Activated gamma-delta T cell treated with Interleukin-2 at 50 U/mL for 16 hours (primary cell): ENCODE measurements at regions not wholly inside any gene's neighbourhood (a gene's known extent, or its start where the extent isn't known, plus 50 kb on each side); places are given as distances from the start of the nearest gene placed in this dataset.
A peak's percentile ranks its signal among the peaks of the same experiment; 100 is the strongest.

Experiments used
- DNase-seq: peaks from one replicate; pipeline ENCODE4 v3.0.0-alpha.2; 2020

- no peak for DNase-seq
These were observed 470.1 kb upstream of the NR2F2 start for GRCh38 chr15:95860406-95860805.

DNA sequence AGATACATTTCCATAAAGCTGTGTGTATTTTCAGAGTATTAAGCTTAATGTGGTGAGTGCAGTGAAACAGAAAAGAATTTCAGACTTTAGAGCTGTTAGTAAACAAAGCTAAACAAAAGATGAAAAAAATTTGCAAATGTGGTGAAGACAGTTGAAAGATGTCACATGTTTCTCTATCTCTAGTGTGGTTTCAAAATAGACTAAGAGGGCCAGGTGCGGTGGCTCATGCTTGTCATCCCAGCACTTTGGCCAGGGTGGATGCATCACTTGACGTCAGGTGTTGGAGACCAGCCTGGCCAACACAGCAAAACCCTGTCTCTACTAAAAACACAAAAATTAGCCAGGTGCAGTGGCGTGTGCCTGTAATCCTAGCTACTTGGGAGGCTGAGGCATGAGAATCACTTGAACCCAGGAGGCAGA, 466.0 kb upstream of the NR2F2 start:
- peak; percentile 42 for DNase-seq

DNA sequence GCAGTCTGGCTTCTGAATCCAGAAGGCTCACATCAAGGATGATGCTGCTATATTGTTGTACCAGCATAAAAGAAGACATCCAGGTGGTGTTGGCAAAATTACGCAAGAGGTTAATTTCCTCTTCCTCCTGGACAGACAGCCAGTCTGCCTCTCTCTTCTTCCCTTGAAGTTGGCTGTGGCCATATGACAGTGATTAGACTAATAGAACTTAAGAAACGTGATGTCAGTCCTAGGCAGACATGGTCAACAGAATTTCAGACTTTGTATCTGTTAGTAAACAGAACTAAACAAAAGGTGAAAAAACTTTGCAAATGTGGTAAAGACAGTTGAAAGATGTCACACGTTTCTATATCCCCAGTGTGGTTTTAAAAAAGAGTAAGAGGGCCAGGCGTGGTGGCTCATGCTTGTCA, 465.2 kb upstream of the NR2F2 start:
- DNase-seq, result no peak

DNA sequence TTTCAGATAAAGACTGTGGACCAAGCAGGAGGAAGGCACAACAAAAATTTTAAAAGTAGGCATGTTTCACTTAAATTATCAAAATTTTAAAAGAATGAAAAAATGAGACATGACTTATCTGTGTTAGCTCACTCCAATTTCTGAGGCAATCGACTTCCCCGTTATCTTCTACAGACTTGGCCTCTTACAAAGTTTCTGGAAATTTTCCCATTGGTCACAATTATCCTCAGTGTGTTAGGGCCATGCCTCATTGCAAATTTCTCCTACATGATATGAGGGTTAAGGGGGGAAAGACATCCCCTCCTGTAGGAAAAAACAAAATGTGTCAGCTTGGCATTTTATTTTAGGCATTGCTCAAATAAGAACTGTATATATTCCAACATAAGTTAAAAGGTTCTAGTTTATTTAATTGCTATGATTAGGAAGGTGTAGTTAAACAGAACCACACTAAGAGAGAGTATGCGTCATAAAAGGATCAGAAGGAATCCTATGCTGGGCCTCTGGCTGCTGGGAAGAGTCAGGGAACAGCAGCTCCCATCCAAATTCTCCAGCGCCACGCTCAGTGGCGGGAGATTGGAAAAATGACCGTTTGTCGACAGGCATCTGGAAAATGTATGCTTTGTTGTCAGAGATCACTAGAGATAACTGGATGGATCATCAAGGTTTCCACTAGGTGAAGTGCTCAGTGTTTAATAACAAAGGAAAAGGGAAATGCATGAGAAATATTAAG, 463.6 kb upstream of the NR2F2 start:
- no peak for DNase-seq

DNA sequence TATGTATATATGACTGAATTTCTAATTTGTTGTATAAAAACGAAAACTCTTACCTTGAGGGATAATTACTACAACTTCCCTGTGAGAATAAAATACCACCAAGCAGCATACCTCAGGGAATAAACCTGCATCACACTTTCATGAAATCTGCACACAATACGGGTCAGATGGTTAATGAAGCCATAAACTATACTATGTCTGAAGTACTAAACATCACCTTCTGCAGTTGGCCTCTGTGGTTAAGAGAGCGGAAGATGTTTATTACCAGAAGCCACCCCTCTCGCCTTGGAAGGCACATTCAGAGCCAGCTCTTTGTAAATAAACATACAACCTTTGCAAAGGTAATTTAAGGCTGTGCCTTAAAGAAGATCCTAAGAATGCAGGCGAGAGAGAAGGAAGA, 462.1 kb upstream of the NR2F2 start:
- DNase-seq, result peak; percentile 32

DNA sequence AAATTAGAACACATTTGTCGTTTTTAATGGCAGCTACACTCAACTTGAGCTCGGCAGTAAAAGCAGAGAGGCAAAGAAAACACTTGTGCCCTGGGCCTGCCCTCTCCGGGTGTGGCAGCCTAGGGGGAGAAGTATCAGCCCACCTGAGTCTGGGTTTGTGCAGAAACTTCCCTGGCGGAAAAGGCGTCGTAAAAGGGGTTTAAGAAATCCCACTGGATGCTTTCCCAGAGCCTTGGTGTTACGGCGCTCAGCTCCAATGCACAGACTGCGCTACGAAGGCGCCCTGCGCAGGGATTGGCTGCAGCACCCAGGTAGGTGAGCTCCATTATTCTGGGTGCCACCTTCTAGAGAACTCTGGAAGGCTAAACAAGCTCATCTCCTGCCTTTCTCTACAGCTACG, 461.5 kb upstream of the NR2F2 start:
- DNase-seq, result no peak

GRCh38 chr15:95869920-95870319, 460.6 kb upstream of the NR2F2 start:
- DNase-seq, result no peak

DNA sequence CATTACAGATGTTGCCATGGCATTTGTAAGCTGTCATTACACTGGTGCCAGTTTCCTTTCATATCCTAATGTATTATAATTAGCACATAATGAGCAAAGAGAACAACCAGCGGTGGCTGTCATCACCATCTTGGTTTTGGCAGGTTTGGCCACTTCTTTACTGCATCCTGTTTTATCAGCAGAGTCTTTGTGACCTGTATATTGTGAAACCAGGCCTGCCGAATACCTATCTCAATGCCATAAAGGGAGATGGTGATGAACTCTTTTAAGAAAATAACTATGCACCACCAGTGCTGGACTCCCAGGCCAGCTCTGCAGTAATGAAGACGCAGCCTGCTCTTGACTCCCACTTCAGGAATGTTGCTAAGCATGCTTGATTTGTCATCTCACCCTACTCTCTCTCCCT, 458.1 kb upstream of the NR2F2 start:
- no peak for DNase-seq

- no peak for DNase-seq
These were observed 455.9 kb upstream of the NR2F2 start for GRCh38 chr15:95874637-95875036.

DNA sequence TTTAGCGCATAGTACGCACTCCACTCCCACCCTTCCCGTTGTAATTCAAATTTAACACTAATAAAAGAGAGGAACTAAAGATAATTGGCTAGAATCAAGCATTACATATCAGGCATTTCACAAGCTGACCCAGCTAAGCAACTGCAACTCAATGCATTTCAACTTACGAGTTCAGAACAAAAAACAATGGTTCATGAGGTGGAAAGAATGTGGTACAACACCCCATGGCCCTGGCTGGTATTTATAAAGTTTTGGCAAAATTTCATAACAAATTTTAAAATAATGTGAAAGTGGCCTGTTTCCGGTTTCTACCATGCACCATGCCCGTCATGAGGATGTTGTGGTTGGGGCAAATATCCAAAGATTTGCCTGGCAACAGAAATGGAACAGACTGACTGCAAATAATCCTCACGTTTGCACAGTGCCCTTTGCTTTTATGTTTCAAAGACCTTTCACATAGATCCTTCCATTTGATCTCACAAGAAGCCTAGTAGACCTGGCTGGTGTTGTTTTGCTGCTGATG, 455.3 kb upstream of the NR2F2 start:
- DNase-seq, result no peak

- DNase-seq, result no peak
These were observed 450.4 kb upstream of the NR2F2 start for GRCh38 chr15:95880031-95880570.

DNA sequence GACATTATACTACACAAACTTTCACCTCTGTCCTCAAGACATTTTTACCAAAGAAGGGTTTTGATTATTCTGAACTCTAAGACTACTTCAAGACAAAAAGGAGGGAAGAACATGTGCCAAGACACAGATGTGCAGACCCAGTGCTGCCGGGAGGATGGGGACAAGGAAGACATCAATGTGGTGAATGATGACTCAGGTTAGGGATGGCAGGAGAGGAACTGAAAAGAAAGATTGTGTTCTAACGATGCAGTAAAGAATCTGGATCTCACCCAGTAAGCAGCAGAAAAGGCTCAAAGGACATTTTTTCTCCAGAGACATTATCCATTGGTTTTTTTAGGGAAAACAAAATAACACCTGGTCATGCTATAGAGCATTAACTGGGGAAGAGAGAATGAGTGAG, 449.9 kb upstream of the NR2F2 start:
- no peak for DNase-seq

- no peak for DNase-seq
These were observed 447.4 kb upstream of the NR2F2 start for GRCh38 chr15:95883064-95883463.

- no peak for DNase-seq
These were observed 446.2 kb upstream of the NR2F2 start for GRCh38 chr15:95884276-95884675.

GRCh38 chr15:95887666-95888390, 442.7 kb upstream of the NR2F2 start:
- no peak for DNase-seq

GRCh38 chr15:95888762-95889161, 441.7 kb upstream of the NR2F2 start:
- no peak for DNase-seq

DNA sequence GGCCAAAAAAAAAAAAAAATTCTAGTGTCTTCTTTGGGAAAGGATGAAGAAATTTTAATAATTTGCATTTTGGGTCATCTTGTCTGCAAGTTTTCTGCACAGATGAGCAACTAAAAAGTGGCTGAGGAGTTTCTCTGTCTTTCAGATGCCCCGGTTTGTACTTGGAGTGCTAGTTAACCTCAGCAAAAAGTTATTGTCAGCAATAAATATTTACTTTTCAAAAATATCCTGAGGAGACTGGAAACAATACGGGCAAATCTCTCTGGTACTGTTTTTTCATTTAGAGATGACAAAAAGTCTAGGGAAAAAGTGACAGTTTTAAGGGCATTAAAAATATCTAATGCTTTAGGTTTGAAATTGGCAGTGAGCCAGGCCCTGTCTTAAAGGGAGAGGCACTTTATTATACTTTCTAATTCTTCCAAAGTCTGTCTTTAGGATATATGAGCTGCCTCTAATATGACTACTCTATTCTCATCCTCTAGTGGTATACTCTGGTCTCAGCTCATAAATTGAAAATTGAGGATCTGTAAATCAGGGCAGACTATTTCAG, 436.0 kb upstream of the NR2F2 start:
- DNase-seq, result no peak

GRCh38 chr15:95895508-95895907, 435.0 kb upstream of the NR2F2 start:
- no peak for DNase-seq

DNA sequence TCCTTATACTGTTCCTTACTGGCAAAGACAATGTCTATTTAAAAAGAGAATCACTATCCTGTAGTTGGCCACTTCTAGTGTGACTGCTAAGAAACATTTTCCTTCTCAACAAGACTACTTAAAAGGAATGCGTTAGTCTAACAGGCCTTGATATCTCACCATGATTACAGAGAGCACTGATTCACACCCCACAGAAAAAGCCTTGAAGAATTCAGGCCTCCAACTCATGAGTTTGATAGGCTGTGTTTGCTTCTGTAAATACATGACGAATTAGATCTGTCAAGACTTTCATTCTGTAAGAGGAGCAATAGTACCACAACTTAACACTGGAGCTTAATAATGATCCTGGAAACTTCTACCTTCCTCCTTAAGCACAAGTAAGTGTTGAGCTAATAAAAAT, 432.8 kb upstream of the NR2F2 start:
- no peak for DNase-seq

- DNase-seq, result no peak
These were observed 431.7 kb upstream of the NR2F2 start for GRCh38 chr15:95898761-95899160.

GRCh38 chr15:95901271-95901670, 429.2 kb upstream of the NR2F2 start:
- no peak for DNase-seq

GRCh38 chr15:95902606-95903005, 427.9 kb upstream of the NR2F2 start:
- DNase-seq, result no peak

- DNase-seq, result no peak
These were observed 427.1 kb upstream of the NR2F2 start for GRCh38 chr15:95903352-95903751.
